Tibial artery (tissue), 4 donors: ENCODE measurements at regions not wholly inside any gene's neighbourhood (a gene's known extent, or its start where the extent isn't known, plus 50 kb on each side); places are given as distances from the start of the nearest gene placed in this dataset.

Source experiments
- DNase-seq, 2 donors: peaks; one replicate each; pipeline ENCODE4 v3.0.0-alpha.2; 2019
- H3K27ac ChIP-seq, 2 donors: fragments of 200-600 bp; sonication (generic) in 1 of 2; 1 replicate in 1 of 2; 2 replicates in 1 of 2; pipeline ENCODE4 v1.5.1; 2018 to 2019; ENCODE audit warnings: mild to moderate bottlenecking in 1 of 2
- H3K27me3 ChIP-seq, 2 donors: fragments of 200-600 bp; sonication (generic) in 1 of 2; one replicate each; pipeline versions ENCODE4 v1.5.1 to v1.6.0; 2016 to 2019
- H3K36me3 ChIP-seq, 3 donors: fragments of 200-600 bp; sonication (generic) in 2 of 3; one replicate each; pipeline ENCODE4 v1.5.1; 2016 to 2019; ENCODE audit warnings: mild to moderate bottlenecking in 2 of 3
- H3K4me1 ChIP-seq, 4 donors: fragments of 200-600 bp; sonication (generic) in 2 of 4; 1 replicate in 3 of 4; 2 replicates in 1 of 4; pipeline ENCODE4 v1.5.1; 2016 to 2019
- H3K4me3 ChIP-seq, 2 donors: fragments of 200-600 bp; sonication (generic) in 1 of 2; 1 replicate in 1 of 2; 2 replicates in 1 of 2; pipeline ENCODE4 v1.5.1; 2018 to 2019; ENCODE audit warnings: mild to moderate bottlenecking in 2 of 2
- H3K9me3 ChIP-seq, 3 donors: fragments of 200-600 bp; sonication (generic) in 1 of 3; one replicate each; pipeline ENCODE4 v1.5.1; 2016 to 2019
- CTCF ChIP-seq, 2 experiments: fragments of 200-600 bp in 1 of 2; fragments of 450-650 bp in 1 of 2; IDR thresholded peaks; one replicate each; pipeline ENCODE4 v1.5.1; 2017 to 2019; ENCODE audit warnings: antibody characterized with exemption in 2 of 2, mild to moderate bottlenecking in 1 of 2, moderate library complexity in 1 of 2
- intact Hi-C: fragments of 100-400 bp; cut with DNase I; formaldehyde crosslinking; loops from one replicate; pipeline ENCODE4 v1.15.0; 2023; ENCODE audit warnings: low total_unique reads

GRCh38 chr5:126119887-126120442 lies 303.2 kb upstream of the GRAMD2B start:
- Histone ChIP-seq H3K9me3 (no peaks in the 10 kb centered on the region), H3K27me3 (no peaks in the 10 kb centered on the region), H3K4me3 (no peak overlapping the region), H3K4me1 (peaks cover 0 to 13% (median 6%) of the 10 kb centered on the region in 4 donors), H3K27ac (no peak overlapping the region), H3K36me3 (no peaks in the 10 kb centered on the region)
- no peak for DNase-seq
- TF ChIP-seq CTCF (IDR thresholded peaks at IDR 0.05) = no peak
- intact Hi-C loops = no loop called here

GRCh38 chr5:126120939-126121338 lies 302.3 kb upstream of the GRAMD2B start:
- H3K4me1 ChIP-seq = peaks cover 0 to 19% (median 9%) of the 10 kb centered on the region in 4 donors
- H3K9me3 ChIP-seq = no peaks in the 10 kb centered on the region
- intact Hi-C loops = no loop called here
- no peak overlapping the region for H3K27ac ChIP-seq
- no peak overlapping the region for H3K4me3 ChIP-seq
- no peaks in the 10 kb centered on the region for H3K27me3 ChIP-seq
- H3K36me3 ChIP-seq = no peaks in the 10 kb centered on the region
- no peak for TF ChIP-seq CTCF (IDR thresholded peaks at IDR 0.05)
- DNase-seq = no peak

GRCh38 chr5:126122942-126123341 lies 300.3 kb upstream of the GRAMD2B start:
- Histone ChIP-seq H3K36me3 (no peaks in the 10 kb centered on the region), H3K9me3 (no peaks in the 10 kb centered on the region), H3K27me3 (no peaks in the 10 kb centered on the region), H3K4me1 (peaks cover 0 to 19% (median 9%) of the 10 kb centered on the region in 4 donors), H3K4me3 (no peak overlapping the region), H3K27ac (no peak overlapping the region)
- intact Hi-C loops = no loop called here
- TF ChIP-seq CTCF (IDR thresholded peaks at IDR 0.05) = no peak
- no peak for DNase-seq

GRCh38 chr5:126124706-126125345 lies 298.4 kb upstream of the GRAMD2B start:
- Histone ChIP-seq H3K36me3 (no peaks in the 10 kb centered on the region), H3K4me1 (peaks cover 0 to 19% (median 9%) of the 10 kb centered on the region in 4 donors), H3K27me3 (no peaks in the 10 kb centered on the region), H3K4me3 (no peak overlapping the region), H3K9me3 (no peaks in the 10 kb centered on the region), H3K27ac (no peak overlapping the region)
- intact Hi-C loops = no loop called here
- TF ChIP-seq CTCF (IDR thresholded peaks at IDR 0.05) = no peak
- DNase-seq = no peak

GRCh38 chr5:126125407-126125806 lies 297.8 kb upstream of the GRAMD2B start:
- Histone ChIP-seq H3K27me3 (no peaks in the 10 kb centered on the region), H3K4me1 (peaks cover 0 to 19% (median 9%) of the 10 kb centered on the region in 4 donors), H3K4me3 (no peak overlapping the region), H3K9me3 (no peaks in the 10 kb centered on the region), H3K27ac (no peak overlapping the region), H3K36me3 (no peaks in the 10 kb centered on the region)
- no peak for DNase-seq
- TF ChIP-seq CTCF (IDR thresholded peaks at IDR 0.05) = no peak
- intact Hi-C loops = no loop called here
